Fibroblast of mammary gland (primary cell): ENCODE measurements at regions not wholly inside any gene's neighbourhood (a gene's known extent, or its start where the extent isn't known, plus 50 kb on each side); places are given as distances from the start of the nearest gene placed in this dataset.

Source experiments
- DNase-seq: peaks from one replicate; pipeline ENCODE4 v3.0.0-alpha.2; 2010; ENCODE audit warnings: low read depth
- H3K4me3 ChIP-seq: 2 replicates; pipeline ENCODE4 v1.5.1; 2011; ENCODE audit warnings: low read depth, mild to moderate bottlenecking, low read length, moderate library complexity; ENCODE audit not compliant: control insufficient read depth
- TF ChIP-seq, protein P1 (sequence below): conservative IDR thresholded peaks from 2 replicates; pipeline ENCODE4 v1.5.1; 2011; ENCODE audit warnings: low read depth, low read length, inconsistent platforms; ENCODE audit not compliant: control insufficient read depth, insufficient read depth

DNA sequence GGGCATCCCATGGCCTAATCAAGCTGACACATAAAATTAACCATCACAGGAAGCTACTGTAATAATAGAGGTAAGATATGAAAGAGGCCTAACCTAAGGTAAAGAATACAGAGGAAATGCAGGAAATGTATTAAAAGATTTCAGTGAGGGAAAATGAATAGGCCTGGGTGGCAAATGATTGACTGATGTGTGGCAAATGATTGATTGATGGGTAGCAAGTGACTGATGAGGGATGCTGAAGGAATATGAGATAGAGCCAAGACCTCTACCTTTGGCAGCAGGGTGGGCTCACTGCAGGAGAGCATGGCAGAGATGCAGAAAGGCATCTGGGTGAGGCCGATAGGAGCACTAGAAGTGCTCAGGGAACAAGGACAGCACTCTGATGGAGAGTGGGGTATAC, 172.9 kb downstream of the KCTD12 start:
- no peak for DNase-seq
- no peak overlapping the region for H3K4me3 ChIP-seq
- TF ChIP-seq, protein P1, sequence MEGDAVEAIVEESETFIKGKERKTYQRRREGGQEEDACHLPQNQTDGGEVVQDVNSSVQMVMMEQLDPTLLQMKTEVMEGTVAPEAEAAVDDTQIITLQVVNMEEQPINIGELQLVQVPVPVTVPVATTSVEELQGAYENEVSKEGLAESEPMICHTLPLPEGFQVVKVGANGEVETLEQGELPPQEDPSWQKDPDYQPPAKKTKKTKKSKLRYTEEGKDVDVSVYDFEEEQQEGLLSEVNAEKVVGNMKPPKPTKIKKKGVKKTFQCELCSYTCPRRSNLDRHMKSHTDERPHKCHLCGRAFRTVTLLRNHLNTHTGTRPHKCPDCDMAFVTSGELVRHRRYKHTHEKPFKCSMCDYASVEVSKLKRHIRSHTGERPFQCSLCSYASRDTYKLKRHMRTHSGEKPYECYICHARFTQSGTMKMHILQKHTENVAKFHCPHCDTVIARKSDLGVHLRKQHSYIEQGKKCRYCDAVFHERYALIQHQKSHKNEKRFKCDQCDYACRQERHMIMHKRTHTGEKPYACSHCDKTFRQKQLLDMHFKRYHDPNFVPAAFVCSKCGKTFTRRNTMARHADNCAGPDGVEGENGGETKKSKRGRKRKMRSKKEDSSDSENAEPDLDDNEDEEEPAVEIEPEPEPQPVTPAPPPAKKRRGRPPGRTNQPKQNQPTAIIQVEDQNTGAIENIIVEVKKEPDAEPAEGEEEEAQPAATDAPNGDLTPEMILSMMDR: no peak

DNA sequence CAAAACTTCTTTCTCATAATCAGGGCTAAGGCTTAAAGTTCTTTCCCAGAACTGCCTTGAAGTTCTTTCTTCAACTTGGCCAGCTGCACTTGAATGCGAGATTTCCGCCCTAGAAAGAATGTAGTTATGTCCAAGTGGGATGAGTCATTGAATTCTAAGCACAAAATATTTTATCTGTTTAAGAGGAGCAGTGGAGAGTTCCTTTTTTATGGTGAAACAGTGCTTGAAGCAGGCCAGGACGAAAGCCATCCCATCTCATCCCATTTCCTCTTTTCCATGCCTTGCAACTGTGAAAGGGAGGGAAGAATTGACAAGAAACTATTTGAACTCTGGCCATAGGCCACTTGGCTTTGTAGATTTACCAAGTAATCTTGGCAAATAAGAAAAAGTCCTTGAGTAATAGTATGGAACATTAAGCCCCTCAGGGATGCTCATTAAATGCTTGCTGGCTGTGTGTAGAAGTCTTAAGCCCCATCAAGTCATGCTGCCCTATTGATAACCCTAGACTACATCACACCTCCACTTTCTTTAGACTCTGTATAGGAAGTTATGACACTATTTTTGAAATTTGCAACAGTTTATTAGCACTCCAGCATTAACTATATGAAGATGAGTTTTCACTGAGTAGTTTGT, 174.5 kb downstream of the KCTD12 start:
- H3K4me3 ChIP-seq: no peak overlapping the region
- TF ChIP-seq, protein P1: no peak
- DNase-seq: peak; percentile 91

DNA sequence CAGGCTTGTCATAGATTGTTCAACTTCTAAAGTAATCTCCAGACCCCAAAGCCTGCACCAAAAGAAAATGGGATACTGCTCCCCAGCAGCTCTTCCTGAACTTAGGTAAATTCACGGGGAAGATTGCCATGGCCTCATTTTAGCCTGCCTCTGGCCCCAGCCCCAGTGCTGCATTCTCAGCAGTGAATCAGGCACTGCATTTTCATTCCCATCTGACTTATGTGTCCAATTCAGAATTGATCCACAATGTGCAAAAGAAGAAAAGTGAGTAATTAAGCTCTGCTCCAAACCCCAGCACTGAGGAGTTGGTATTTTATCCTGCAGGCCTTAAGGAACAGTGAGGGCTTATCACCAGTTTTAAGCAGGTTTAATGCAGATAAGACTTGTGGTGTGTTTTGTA, 176.4 kb downstream of the KCTD12 start:
- DNase-seq: peak; percentile 37
- no peak overlapping the region for H3K4me3 ChIP-seq

DNA sequence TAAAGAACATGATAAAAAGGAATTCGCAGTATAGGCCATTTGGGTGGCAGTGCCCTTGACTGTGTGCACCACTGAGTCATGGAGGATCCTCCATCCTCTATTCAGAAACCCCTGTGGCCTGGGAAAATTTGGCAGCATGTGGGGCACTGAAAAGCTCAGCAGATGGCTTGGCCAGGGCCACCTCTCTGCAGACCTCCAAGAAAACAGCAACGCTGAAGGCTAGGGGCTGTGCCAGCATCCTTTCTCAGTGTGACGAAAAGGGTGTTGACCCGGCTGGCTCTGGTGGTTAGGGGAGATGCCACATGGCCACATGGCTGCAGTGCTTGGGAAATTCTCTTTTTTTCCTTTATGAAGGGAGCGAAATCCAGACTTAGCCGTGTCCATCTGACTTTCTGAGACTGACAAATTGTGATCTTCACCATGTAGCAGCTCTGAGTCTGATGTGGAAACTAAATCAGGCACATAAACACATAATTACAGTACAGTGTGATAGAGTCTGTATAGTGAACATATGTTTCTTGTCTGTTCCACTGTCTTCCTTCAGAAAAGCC, 178.0 kb downstream of the KCTD12 start:
- DNase-seq: no peak
- TF ChIP-seq, protein P1: no peak
- no peak overlapping the region for H3K4me3 ChIP-seq

More for the DNA sequence above, 176.4 kb downstream of the KCTD12 start:
- TF ChIP-seq, protein P1: no peak

DNA sequence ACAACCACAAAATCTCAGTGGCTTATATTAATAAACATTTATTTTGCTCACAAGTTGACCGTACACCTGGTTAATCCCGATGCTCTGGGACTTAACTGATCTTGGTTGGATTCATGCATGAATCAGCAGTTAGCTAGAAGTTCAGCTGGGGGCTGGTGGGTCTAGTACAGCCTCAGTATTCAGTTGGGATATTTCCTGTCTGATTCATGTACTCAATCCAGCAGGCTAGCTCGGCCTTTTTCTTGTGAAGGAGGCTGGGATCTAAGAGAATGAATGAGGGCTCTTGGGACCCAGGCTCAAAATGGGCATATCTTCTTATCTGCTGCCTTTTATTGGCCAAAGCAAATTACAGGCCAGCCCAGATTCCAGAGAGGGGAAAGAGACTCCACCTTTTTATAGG, 178.8 kb downstream of the KCTD12 start:
- TF ChIP-seq, protein P1: no peak
- H3K4me3 ChIP-seq: no peak overlapping the region
- peak; percentile 72 for DNase-seq

DNA sequence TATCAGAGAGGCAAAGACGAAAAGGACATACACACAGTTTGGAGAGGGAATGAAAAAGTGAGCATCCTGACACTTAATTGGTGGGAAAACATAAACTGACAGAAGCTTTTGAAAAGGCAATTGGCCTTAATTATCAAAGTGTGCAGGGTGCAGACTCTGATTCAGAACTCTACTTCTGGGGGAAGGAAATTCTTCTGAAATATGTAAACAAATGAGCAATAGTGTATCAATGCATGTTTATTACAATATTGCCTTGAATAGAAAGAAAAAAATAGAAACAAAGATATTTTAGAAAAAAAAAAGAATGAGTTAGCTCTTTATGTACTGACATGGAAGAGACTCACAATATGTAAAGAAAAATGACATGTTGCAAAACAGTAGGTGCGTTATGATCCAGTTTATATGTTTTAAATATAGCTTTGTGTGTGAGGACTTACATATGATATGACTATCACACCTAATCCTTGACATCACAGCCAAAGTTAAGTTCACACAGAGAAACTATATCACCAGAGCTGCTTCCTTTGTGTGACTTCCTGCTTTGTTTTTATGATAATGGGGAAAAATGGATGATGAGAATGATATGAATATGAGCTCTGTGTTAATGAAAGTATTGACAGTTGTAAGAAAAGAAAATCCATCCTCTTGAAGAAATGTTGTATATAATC, 182.4 kb downstream of the KCTD12 start:
- H3K4me3 ChIP-seq: no peak overlapping the region
- no peak for DNase-seq
- TF ChIP-seq, protein P1: no peak
